H1 (cell line): ENCODE measurements at regions not wholly inside any gene's neighbourhood (a gene's known extent, or its start where the extent isn't known, plus 50 kb on each side); places are given as distances from the start of the nearest gene placed in this dataset.

ENCODE experiments used
- ATF3 ChIP-seq: IDR thresholded peaks from 2 replicates; pipeline ENCODE4 v1.6.1; 2011; ENCODE audit warnings: low read depth, mild to moderate bottlenecking, low read length; ENCODE audit not compliant: insufficient read depth
- BACH1 ChIP-seq: IDR thresholded peaks from 2 replicates; pipeline ENCODE4 v1.6.1; 2012; ENCODE audit warnings: low read length, improper control_type of control experiment
- CHD2 ChIP-seq: IDR thresholded peaks from 2 replicates; pipeline ENCODE4 v1.6.1; 2012; ENCODE audit warnings: low read length, improper control_type of control experiment
- CTCF ChIP-seq, 3 experiments: IDR thresholded peaks; 1 replicate in 2 of 3; 2 replicates in 1 of 3; pipeline versions ENCODE4 v1.5.1 to v1.6.1; 2011; ENCODE audit warnings: low read length in 3 of 3, mild to moderate bottlenecking in 3 of 3, inconsistent platforms in 2 of 3, low read depth in 1 of 3, moderate library complexity in 1 of 3; ENCODE audit not compliant: insufficient read depth in 1 of 3; ENCODE audit errors: control extremely low read depth in 1 of 3
- HDAC6 ChIP-seq: IDR thresholded peaks from one replicate; pipeline ENCODE4 v1.7.1; 2012; ENCODE audit warnings: low read depth, mild to moderate bottlenecking, inconsistent platforms, low read length, moderate library complexity
- KDM5A ChIP-seq: fragments of 200-600 bp; IDR thresholded peaks from 2 replicates; pipeline ENCODE4 v1.7.1; 2012; ENCODE audit warnings: mild to moderate bottlenecking, low read length, inconsistent platforms, mixed read lengths
- RAD21 ChIP-seq, 2 experiments: IDR thresholded peaks in 1 of 2; conservative IDR thresholded peaks in 1 of 2; 2 replicates each; pipeline ENCODE4 v1.6.1; 2011; ENCODE audit warnings: low read depth in 2 of 2, low read length in 2 of 2, improper control_type of control experiment in 1 of 2, inconsistent platforms in 1 of 2, mild to moderate bottlenecking in 1 of 2, moderate library complexity in 1 of 2
- RBBP5 ChIP-seq: IDR thresholded peaks from 2 replicates; pipeline ENCODE4 v1.7.1; 2012; ENCODE audit warnings: low read depth, mild to moderate bottlenecking, inconsistent platforms, low read length, moderate library complexity, borderline replicate concordance
- USF2 ChIP-seq: IDR thresholded peaks from 2 replicates; pipeline ENCODE4 v1.6.1; 2011; ENCODE audit warnings: low read length, improper control_type of control experiment
- YY1 ChIP-seq: IDR thresholded peaks from 2 replicates; pipeline ENCODE4 v1.6.1; 2011; ENCODE audit warnings: low read depth, mild to moderate bottlenecking, low read length

- TF ChIP-seq ATF3 (no peak), YY1 (no peak), HDAC6 (no peak), RBBP5 (no peak), BACH1 (no peak), CHD2 (no peak), USF2 (no peak), KDM5A (no peak), CTCF (IDR thresholded peaks at IDR 0.05; ENCODE audit: control extremely low read depth in 1 of 3, insufficient read depth in 1 of 3, low read depth in 1 of 3, low read length in 3 of 3) (no peak), RAD21 (IDR thresholded peaks at IDR 0.05 in 1 of 2, conservative IDR thresholded peaks at IDR 0.05 in 1 of 2; ENCODE audit: low read depth in 2 of 2, low read length in 2 of 2) (no peak)
Measured at GRCh38 chr1:25088180-25088701, 144.1 kb downstream of the SYF2 start.
